Naive thymus-derived CD4-positive, alpha-beta T cell (primary cell): ENCODE measurements at regions not wholly inside any gene's neighbourhood (a gene's known extent, or its start where the extent isn't known, plus 50 kb on each side); places are given as distances from the start of the nearest gene placed in this dataset.

Experiments
- ATAC-seq: fragments of 150-1000 bp; cut with Tn5 transposase; 2 replicates; pipeline ENCODE4 v1.10.0; 2021; ENCODE audit warnings: mild to moderate bottlenecking, moderate library complexity
- CTCF ChIA-PET: fragments of 350-600 bp; sonication (Branson Sonifier 250); formaldehyde crosslinking; loops from one replicate; lab custom pipeline; 2021; ENCODE audit warnings: antibody characterized with exemption; lab: Charles Lee
- POLR2A ChIA-PET: fragments of 350-600 bp; sonication (Branson Sonifier 250); formaldehyde crosslinking; loops from one replicate; lab custom pipeline; 2021; ENCODE audit warnings: antibody characterized with exemption, inconsistent platforms; lab: Charles Lee
- DNase-seq, 9 donors: peaks; one replicate each; pipeline versions ENCODE4 v3.0.0 to v3.0.0-alpha.2; 2020 to 2022; ENCODE audit warnings: mixed read lengths in 1 of 9
- H3K27ac ChIP-seq: one replicate; pipeline ENCODE4 v1.7.0; 2013; ENCODE audit warnings: mild to moderate bottlenecking, low read depth, low read length, moderate library complexity
- H3K27me3 ChIP-seq, 2 donors: one replicate each; pipeline ENCODE4 v1.7.0; 2013; ENCODE audit warnings: low read length in 2 of 2, mild to moderate bottlenecking in 2 of 2, moderate library complexity in 2 of 2; ENCODE audit not compliant: control insufficient read depth in 2 of 2, insufficient read depth in 2 of 2
- H3K36me3 ChIP-seq, 3 experiments: 1 replicate in 2 of 3; 2 replicates in 1 of 3; pipeline ENCODE4 v1.7.0; 2013; ENCODE audit warnings: low read length in 3 of 3, mild to moderate bottlenecking in 3 of 3, moderate library complexity in 1 of 3; ENCODE audit not compliant: insufficient read depth in 3 of 3, control insufficient read depth in 2 of 3
- H3K4me1 ChIP-seq, 2 donors: one replicate each; pipeline ENCODE4 v1.7.0; 2013; ENCODE audit warnings: low read length in 2 of 2, mild to moderate bottlenecking in 2 of 2, moderate library complexity in 1 of 2; ENCODE audit not compliant: control insufficient read depth in 2 of 2, insufficient read depth in 2 of 2
- H3K4me3 ChIP-seq: 2 replicates; pipeline ENCODE4 v1.7.0; 2013; ENCODE audit warnings: mild to moderate bottlenecking, low read length
- H3K9me3 ChIP-seq, 3 experiments: 1 replicate in 2 of 3; 2 replicates in 1 of 3; pipeline ENCODE4 v1.7.0; 2013; ENCODE audit warnings: low read length in 3 of 3; ENCODE audit not compliant: control insufficient read depth in 2 of 3
- H3K27ac Mint-ChIP-seq, 9 donors: one replicate each; pipeline ENCODE4 v1.8.0; 2020 to 2022; ENCODE audit warnings: mixed read lengths in 9 of 9, mild to moderate bottlenecking in 8 of 9, moderate library complexity in 5 of 9, inconsistent platforms in 2 of 9
- H3K27me3 Mint-ChIP-seq, 5 donors: one replicate each; pipeline ENCODE4 v1.8.0; 2021 to 2022; ENCODE audit warnings: mixed read lengths in 5 of 5, mild to moderate bottlenecking in 1 of 5
- H3K36me3 Mint-ChIP-seq, 5 donors: one replicate each; pipeline ENCODE4 v1.8.0; 2020 to 2022; ENCODE audit warnings: mixed read lengths in 5 of 5, mild to moderate bottlenecking in 3 of 5, inconsistent platforms in 1 of 5
- H3K4me1 Mint-ChIP-seq, 7 donors: one replicate each; pipeline ENCODE4 v1.8.0; 2020 to 2022; ENCODE audit warnings: mixed read lengths in 7 of 7, mild to moderate bottlenecking in 3 of 7, inconsistent platforms in 1 of 7
- H3K4me3 Mint-ChIP-seq, 10 donors: one replicate each; pipeline ENCODE4 v1.8.0; 2020 to 2022; ENCODE audit warnings: mild to moderate bottlenecking in 10 of 10, mixed read lengths in 10 of 10, moderate library complexity in 6 of 10, inconsistent platforms in 2 of 10
- H3K9me3 Mint-ChIP-seq, 11 donors: one replicate each; pipeline ENCODE4 v1.8.0; 2020 to 2022; ENCODE audit warnings: mixed read lengths in 11 of 11, mild to moderate bottlenecking in 4 of 11, inconsistent platforms in 1 of 11, moderate library complexity in 1 of 11
- intact Hi-C, 2 donors: fragments of 100-400 bp; cut with micrococcal nuclease; formaldehyde crosslinking; loops; one replicate each; pipeline ENCODE4 v1.15.1; 2023

DNA sequence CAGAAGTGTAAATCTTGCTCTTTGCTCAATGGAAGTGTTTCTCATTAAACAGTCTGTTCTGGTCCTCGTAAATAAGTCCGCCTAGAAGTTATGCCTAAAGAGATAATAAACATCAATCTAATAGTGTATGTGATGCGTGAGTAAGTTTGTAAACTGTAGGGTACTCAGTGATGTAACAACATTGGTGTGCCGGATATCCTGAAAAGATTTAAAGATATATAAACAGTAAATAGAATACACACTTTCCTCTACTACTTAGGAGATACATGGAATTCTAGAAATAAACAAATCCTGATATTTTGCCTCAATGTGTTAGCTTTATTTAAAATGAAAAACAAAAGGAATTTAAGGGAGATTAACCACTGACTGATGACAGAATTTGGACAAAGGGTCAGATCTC is 123.5 kb downstream of the AHR start:
- H3K36me3 Mint-ChIP-seq: no peaks in the 10 kb centered on the region
- ChIA-PET POLR2A (no interaction called here), CTCF (no interaction called here)
- Histone ChIP-seq H3K27me3 (no peaks in the 10 kb centered on the region), H3K9me3 (no peaks in the 10 kb centered on the region), H3K4me3 (no peak overlapping the region), H3K27ac (no peak overlapping the region), H3K36me3 (no peaks in the 10 kb centered on the region), H3K4me1 (no peaks in the 10 kb centered on the region)
- intact Hi-C loops: no loop called here
- ATAC-seq (no peak), DNase-seq (no peak)
- no peak overlapping the region for H3K4me3 Mint-ChIP-seq
- H3K27me3 Mint-ChIP-seq: peaks cover 0 to 14% (median 5%) of the 10 kb centered on the region in 5 donors
- H3K4me1 Mint-ChIP-seq: no peaks in the 10 kb centered on the region
- no peak overlapping the region for H3K27ac Mint-ChIP-seq
- peaks cover 0 to 9% (median 5%) of the 10 kb centered on the region in 11 donors for H3K9me3 Mint-ChIP-seq

DNA sequence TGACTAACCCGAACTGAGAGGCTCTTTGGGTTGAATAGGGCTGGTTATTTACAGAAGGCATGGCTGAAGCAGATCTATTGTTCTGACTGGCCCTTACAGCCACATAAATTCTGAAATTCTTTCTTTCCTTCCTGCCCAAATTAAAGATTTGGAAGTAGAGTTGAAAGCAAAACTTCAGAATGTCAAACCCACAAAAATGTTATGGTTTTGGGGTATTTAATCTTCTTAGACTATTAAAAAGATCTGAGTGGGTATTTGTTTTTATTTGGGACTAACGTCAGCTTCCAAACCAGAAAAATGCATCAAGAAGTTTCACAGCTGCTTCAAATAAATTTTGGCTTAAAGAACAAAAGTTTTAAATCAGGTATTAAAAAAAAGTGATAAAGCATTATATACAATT is 124.5 kb downstream of the AHR start:
- peaks cover 0 to 3% (median 0%) of the 10 kb centered on the region in 5 donors for H3K36me3 Mint-ChIP-seq
- POLR2A ChIA-PET: no interaction called here

DNA sequence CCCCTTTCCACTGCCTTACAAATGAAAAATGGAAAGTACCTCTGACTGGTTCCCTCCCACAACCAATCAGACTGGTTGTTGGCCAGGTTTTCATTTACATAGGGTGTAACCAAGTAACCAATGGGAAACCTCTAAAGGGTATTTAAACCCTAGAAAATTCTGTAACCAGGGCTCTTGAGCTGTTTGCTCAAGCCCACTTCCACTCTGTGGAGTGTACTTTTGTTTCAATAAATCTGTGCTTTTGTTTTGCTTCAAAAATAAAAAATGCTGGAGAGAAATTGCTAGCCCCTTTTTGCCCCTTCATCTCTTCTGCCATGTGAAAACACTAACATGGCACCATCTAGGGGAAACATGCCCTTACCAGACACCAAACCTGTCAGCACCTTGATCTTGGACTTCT is 129.5 kb downstream of the AHR start:
- CTCF ChIA-PET: no interaction called here
- Mint-ChIP-seq H3K27me3 (peaks cover 3 to 14% (median 7%) of the 10 kb centered on the region in 5 donors), H3K9me3 (peaks cover 6 to 32% (median 14%) of the 10 kb centered on the region in 11 donors), H3K4me3 (no peak overlapping the region), H3K4me1 (no peaks in the 10 kb centered on the region), H3K27ac (no peak overlapping the region), H3K36me3 (peaks cover 0 to 7% (median 2%) of the 10 kb centered on the region in 5 donors)
- intact Hi-C loops: no loop called here
- ATAC-seq: no peak
- no peaks in the 10 kb centered on the region for H3K36me3 ChIP-seq
- DNase-seq: no peak
- POLR2A ChIA-PET: no interaction called here
- H3K27ac ChIP-seq: no peak overlapping the region
- H3K27me3 ChIP-seq: no peaks in the 10 kb centered on the region
- H3K4me1 ChIP-seq: no peaks in the 10 kb centered on the region
- H3K4me3 ChIP-seq: no peak overlapping the region
- peaks cover 0 to 8% (median 0%) of the 10 kb centered on the region in 3 experiments for H3K9me3 ChIP-seq

More for the DNA sequence above, 124.5 kb downstream of the AHR start:
- H3K4me1 ChIP-seq: no peaks in the 10 kb centered on the region
- no peak overlapping the region for H3K27ac ChIP-seq
- H3K36me3 ChIP-seq: no peaks in the 10 kb centered on the region
- DNase-seq (no peak), ATAC-seq (no peak)
- H3K27me3 Mint-ChIP-seq: peaks cover 0 to 14% (median 5%) of the 10 kb centered on the region in 5 donors
- no peak overlapping the region for H3K27ac Mint-ChIP-seq
- H3K27me3 ChIP-seq: no peaks in the 10 kb centered on the region
- CTCF ChIA-PET: no interaction called here
- peaks cover 0 to 4% (median 0%) of the 10 kb centered on the region in 3 experiments for H3K9me3 ChIP-seq
- no peak overlapping the region for H3K4me3 ChIP-seq
- intact Hi-C loops: no loop called here
- peaks cover 3 to 13% (median 7%) of the 10 kb centered on the region in 11 donors for H3K9me3 Mint-ChIP-seq
- H3K4me1 Mint-ChIP-seq: no peaks in the 10 kb centered on the region
- no peak overlapping the region for H3K4me3 Mint-ChIP-seq

DNA sequence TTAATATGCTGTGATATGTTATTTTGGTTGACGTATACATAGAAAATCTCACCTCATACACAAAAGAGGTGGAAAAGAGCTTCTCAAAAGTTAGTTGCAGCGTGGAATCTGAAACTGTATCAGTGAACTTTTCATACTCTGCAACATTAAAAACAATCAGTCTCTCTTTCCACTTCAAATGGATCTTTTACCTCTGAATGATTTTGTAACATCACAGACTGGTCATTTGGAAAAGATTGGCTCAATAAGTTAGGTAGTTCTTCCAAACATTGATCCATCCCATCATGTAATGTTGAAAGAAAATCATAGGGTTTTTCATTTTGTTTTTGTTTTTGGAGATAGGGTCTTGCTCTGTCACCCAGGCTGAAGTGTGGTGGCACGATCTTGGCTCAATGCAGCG is 131.1 kb downstream of the AHR start:
- H3K27ac ChIP-seq: no peak overlapping the region
- peaks cover 6 to 32% (median 14%) of the 10 kb centered on the region in 11 donors for H3K9me3 Mint-ChIP-seq
- CTCF ChIA-PET: no interaction called here
- H3K4me3 ChIP-seq: no peak overlapping the region
- no peaks in the 10 kb centered on the region for H3K4me1 Mint-ChIP-seq
- H3K4me1 ChIP-seq: no peaks in the 10 kb centered on the region
- no peaks in the 10 kb centered on the region for H3K27me3 ChIP-seq
- POLR2A ChIA-PET: no interaction called here
- H3K27me3 Mint-ChIP-seq: peaks cover 0 to 12% (median 7%) of the 10 kb centered on the region in 5 donors
- peaks cover 0 to 7% (median 2%) of the 10 kb centered on the region in 5 donors for H3K36me3 Mint-ChIP-seq
- H3K9me3 ChIP-seq: peaks cover 0 to 8% (median 0%) of the 10 kb centered on the region in 3 experiments
- H3K27ac Mint-ChIP-seq: no peak overlapping the region
- DNase-seq (no peak), ATAC-seq (no peak)
- no peak overlapping the region for H3K4me3 Mint-ChIP-seq
- intact Hi-C loops: no loop called here
- no peaks in the 10 kb centered on the region for H3K36me3 ChIP-seq

DNA sequence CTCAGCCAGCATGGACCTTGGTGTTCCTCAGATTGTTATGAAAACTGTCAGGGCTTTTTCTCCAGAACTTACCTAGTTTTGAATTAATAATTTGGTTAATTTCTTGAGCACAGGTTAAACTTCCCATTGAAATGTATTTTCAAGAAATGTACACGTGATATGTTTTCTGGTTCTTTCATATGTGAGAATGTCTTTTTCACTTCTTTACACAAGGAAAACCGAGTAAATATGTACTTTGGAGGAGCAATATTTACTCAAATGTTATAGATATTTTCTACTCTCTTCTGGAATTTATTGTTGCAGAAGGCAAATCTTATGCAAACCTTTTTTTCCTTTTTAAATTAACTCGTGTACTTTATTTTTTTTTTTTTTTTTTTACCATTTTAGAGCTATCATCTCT is 134.3 kb downstream of the AHR start:
- Mint-ChIP-seq H3K4me3 (no peak overlapping the region), H3K27me3 (peaks cover 0 to 10% (median 3%) of the 10 kb centered on the region in 5 donors), H3K4me1 (no peaks in the 10 kb centered on the region), H3K9me3 (peaks cover 3 to 21% (median 9%) of the 10 kb centered on the region in 11 donors), H3K36me3 (peaks cover 0 to 5% (median 2%) of the 10 kb centered on the region in 5 donors), H3K27ac (no peak overlapping the region)
- peaks cover 0 to 6% (median 0%) of the 10 kb centered on the region in 3 experiments for H3K9me3 ChIP-seq
- intact Hi-C loops: no loop called here
- no peaks in the 10 kb centered on the region for H3K36me3 ChIP-seq
- CTCF ChIA-PET: no interaction called here
- H3K27ac ChIP-seq: no peak overlapping the region
- no peak for DNase-seq
- no peaks in the 10 kb centered on the region for H3K4me1 ChIP-seq
- POLR2A ChIA-PET: no interaction called here
- H3K27me3 ChIP-seq: no peaks in the 10 kb centered on the region
- ATAC-seq: no peak
- H3K4me3 ChIP-seq: no peak overlapping the region

DNA sequence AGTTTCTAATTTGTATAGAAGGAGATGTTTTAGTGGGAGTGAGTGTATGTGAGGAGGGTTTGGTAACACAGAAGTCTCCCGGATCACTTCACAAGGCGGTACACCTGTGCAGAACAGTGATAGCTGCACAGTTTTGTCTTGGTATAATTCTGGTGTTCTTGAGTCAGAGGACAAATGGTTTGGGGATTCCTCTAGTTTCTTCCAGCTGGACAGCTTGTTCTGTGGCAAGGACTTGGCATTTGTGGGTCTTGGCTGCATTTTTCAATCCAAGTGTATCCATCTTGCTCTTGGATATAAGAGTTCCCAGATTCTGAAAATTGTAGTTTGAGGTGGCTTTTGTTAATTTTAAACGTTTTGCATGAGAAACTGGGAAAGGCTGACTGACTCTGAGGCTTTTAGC is 135.7 kb downstream of the AHR start:
- H3K27ac Mint-ChIP-seq: no peak overlapping the region
- POLR2A ChIA-PET: no interaction called here
- Histone ChIP-seq H3K36me3 (no peaks in the 10 kb centered on the region), H3K4me1 (no peaks in the 10 kb centered on the region), H3K9me3 (no peaks in the 10 kb centered on the region), H3K4me3 (no peak overlapping the region), H3K27ac (no peak overlapping the region), H3K27me3 (no peaks in the 10 kb centered on the region)
- ATAC-seq (no peak), DNase-seq (no peak)
- no peak overlapping the region for H3K4me3 Mint-ChIP-seq
- no peaks in the 10 kb centered on the region for H3K4me1 Mint-ChIP-seq
- CTCF ChIA-PET: no interaction called here
- intact Hi-C loops: no loop called here
- peaks cover 0 to 8% (median under 1%) of the 10 kb centered on the region in 11 donors for H3K9me3 Mint-ChIP-seq
- H3K27me3 Mint-ChIP-seq: peaks cover 0 to 10% (median 3%) of the 10 kb centered on the region in 5 donors
- no peaks in the 10 kb centered on the region for H3K36me3 Mint-ChIP-seq

DNA sequence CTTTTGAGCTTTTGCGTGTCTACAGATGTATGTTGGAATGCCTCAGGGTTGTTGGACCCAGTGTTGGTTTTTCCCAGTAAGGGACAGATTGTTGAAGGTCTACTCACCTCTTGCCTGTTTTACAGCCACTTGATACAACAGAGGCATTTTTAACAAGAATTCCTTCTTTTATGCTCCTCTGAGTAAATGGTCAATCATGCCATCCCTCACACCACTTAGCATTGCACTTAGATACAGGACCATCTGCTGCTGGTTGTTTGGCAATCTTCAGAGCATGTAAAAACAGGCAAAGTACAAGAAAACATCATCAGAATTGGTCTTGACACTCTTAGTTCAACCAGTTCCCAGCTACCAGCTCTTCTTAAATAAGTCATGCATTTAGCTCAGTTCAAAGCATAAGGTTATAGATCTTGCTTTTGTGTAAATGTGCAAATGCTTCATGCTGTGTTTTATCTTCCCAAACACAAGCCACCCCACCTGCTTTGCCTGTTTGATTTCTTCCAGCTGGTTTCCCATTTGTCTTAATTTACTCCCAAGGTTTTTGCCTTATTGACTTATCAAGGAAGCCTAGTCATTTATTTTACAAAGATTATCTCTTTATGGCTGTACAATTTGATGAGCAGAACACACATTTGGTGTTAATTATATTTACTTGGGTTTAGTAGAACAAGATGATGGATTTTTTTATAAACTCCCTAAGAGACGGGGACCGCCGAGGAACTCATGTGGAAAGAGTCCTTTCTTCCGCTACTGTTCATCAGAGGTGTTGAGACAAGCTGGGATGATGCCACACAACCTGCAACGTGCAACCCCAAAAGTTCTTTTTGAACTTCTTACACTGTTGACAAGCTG is 136.6 kb downstream of the AHR start:
- no peak for DNase-seq
- no peaks in the 10 kb centered on the region for H3K9me3 ChIP-seq
- H3K4me1 ChIP-seq: no peaks in the 10 kb centered on the region
- no peak overlapping the region for H3K4me3 ChIP-seq
- H3K27ac Mint-ChIP-seq: no peak overlapping the region
- H3K36me3 Mint-ChIP-seq: no peaks in the 10 kb centered on the region
- H3K27me3 ChIP-seq: no peaks in the 10 kb centered on the region
- no peak overlapping the region for H3K4me3 Mint-ChIP-seq
- peaks cover 0 to 10% (median 3%) of the 10 kb centered on the region in 5 donors for H3K27me3 Mint-ChIP-seq
- CTCF ChIA-PET: no interaction called here
- intact Hi-C loops: no loop called here
- no peak for ATAC-seq
- peaks cover 0 to 4% (median 0%) of the 10 kb centered on the region in 11 donors for H3K9me3 Mint-ChIP-seq
- H3K27ac ChIP-seq: no peak overlapping the region
- POLR2A ChIA-PET: no interaction called here
- no peaks in the 10 kb centered on the region for H3K4me1 Mint-ChIP-seq
- no peaks in the 10 kb centered on the region for H3K36me3 ChIP-seq
